ENCODE measurements at regions not wholly inside any gene's neighbourhood (a gene's known extent, or its start where the extent isn't known, plus 50 kb on each side); places are given as distances from the start of the nearest gene placed in this dataset.

- Histone ChIP-seq H3K27me3 (replicated peaks; ENCODE audit: insufficient read depth) (no peaks in the 10 kb centered on the region), H3K4me1 (replicated peaks) (no peaks in the 10 kb centered on the region), H3K36me3 (no peaks in the 10 kb centered on the region), H3K9me3 (no peaks in the 10 kb centered on the region), H3K27ac (no peak overlapping the region), H3K4me3 (no peak overlapping the region)
- TF ChIP-seq, protein P1, sequence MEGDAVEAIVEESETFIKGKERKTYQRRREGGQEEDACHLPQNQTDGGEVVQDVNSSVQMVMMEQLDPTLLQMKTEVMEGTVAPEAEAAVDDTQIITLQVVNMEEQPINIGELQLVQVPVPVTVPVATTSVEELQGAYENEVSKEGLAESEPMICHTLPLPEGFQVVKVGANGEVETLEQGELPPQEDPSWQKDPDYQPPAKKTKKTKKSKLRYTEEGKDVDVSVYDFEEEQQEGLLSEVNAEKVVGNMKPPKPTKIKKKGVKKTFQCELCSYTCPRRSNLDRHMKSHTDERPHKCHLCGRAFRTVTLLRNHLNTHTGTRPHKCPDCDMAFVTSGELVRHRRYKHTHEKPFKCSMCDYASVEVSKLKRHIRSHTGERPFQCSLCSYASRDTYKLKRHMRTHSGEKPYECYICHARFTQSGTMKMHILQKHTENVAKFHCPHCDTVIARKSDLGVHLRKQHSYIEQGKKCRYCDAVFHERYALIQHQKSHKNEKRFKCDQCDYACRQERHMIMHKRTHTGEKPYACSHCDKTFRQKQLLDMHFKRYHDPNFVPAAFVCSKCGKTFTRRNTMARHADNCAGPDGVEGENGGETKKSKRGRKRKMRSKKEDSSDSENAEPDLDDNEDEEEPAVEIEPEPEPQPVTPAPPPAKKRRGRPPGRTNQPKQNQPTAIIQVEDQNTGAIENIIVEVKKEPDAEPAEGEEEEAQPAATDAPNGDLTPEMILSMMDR (IDR thresholded peaks at IDR 0.05), result no peak
- no peak for TF ChIP-seq POLR2AphosphoS5 (IDR thresholded peaks at IDR 0.05)
- intact Hi-C loops (cut with DNase I), result no loop called here
- DNase-seq (ENCODE audit: low spot score), result no peak
Observed at GRCh38 chr13:62065016-62065415, 649.4 kb upstream of the PCDH20 start.

GRCh38 chr13:62061751-62062150, 646.1 kb upstream of the PCDH20 start:
- Histone ChIP-seq H3K27ac (no peak overlapping the region), H3K36me3 (no peaks in the 10 kb centered on the region), H3K4me3 (no peak overlapping the region), H3K27me3 (replicated peaks; ENCODE audit: insufficient read depth) (no peaks in the 10 kb centered on the region), H3K9me3 (no peaks in the 10 kb centered on the region), H3K4me1 (replicated peaks) (no peaks in the 10 kb centered on the region)
- DNase-seq (ENCODE audit: low spot score), result no peak
- 79% methylated on average over 1 of the region's 1 CpG for WGBS
- TF ChIP-seq, protein P1 (IDR thresholded peaks at IDR 0.05), result no peak
- no peak for TF ChIP-seq POLR2A (IDR thresholded peaks at IDR 0.05)
- no peak for TF ChIP-seq POLR2AphosphoS5 (IDR thresholded peaks at IDR 0.05)
- intact Hi-C loops (cut with DNase I), result no loop called here

DNA sequence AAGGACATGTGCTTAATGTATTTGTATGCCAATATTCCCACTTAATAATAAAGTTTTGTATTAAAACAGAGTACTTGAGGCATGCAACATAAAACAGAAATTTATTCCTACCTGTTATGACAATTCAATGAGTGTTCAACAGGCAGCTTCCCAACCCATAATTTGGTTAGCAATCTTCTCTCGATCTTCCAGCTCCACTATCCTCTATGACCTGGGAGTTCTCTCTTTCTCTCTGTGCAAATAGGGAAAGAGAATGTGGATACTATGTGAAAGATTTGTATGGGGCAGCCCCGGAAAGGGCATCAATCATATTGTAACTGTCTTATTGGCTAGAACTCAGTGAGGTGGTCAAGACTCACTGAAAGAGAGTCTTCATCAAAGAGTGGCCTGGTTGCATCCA, 644.9 kb upstream of the PCDH20 start:
- intact Hi-C loops (cut with DNase I), result no loop called here
- Histone ChIP-seq H3K4me3 (no peak overlapping the region), H3K4me1 (replicated peaks) (no peaks in the 10 kb centered on the region), H3K27ac (no peak overlapping the region), H3K9me3 (no peaks in the 10 kb centered on the region), H3K36me3 (no peaks in the 10 kb centered on the region), H3K27me3 (replicated peaks; ENCODE audit: insufficient read depth) (no peaks in the 10 kb centered on the region)
- TF ChIP-seq, protein P1 (IDR thresholded peaks at IDR 0.05), result no peak
- TF ChIP-seq POLR2A (IDR thresholded peaks at IDR 0.05) (no peak), POLR2AphosphoS5 (IDR thresholded peaks at IDR 0.05) (no peak)
- DNase-seq (ENCODE audit: low spot score), result no peak
- 85% methylated on average over 2 of the region's 2 CpGs for WGBS

GRCh38 chr13:62057286-62057685, 641.6 kb upstream of the PCDH20 start:
- no peak overlapping the region for H3K4me3 ChIP-seq
- H3K36me3 ChIP-seq, result no peaks in the 10 kb centered on the region
- no peak for DNase-seq (ENCODE audit: low spot score)
- intact Hi-C loops (cut with DNase I), result no loop called here
- no peaks in the 10 kb centered on the region for H3K27me3 ChIP-seq (replicated peaks; ENCODE audit: insufficient read depth)
- TF ChIP-seq, protein P1 (IDR thresholded peaks at IDR 0.05), result no peak
- TF ChIP-seq POLR2AphosphoS5 (IDR thresholded peaks at IDR 0.05), result no peak
- TF ChIP-seq POLR2A (IDR thresholded peaks at IDR 0.05), result no peak
- no peaks in the 10 kb centered on the region for H3K4me1 ChIP-seq (replicated peaks)
- WGBS, result 42% methylated on average over 2 of the region's 2 CpGs
- no peaks in the 10 kb centered on the region for H3K9me3 ChIP-seq
- no peak overlapping the region for H3K27ac ChIP-seq

- H3K27ac ChIP-seq, result no peak overlapping the region
- intact Hi-C loops (cut with DNase I), result no loop called here
- DNase-seq (ENCODE audit: low spot score), result no peak
- 79% methylated on average over 2 of the region's 2 CpGs for WGBS
- TF ChIP-seq POLR2AphosphoS5 (IDR thresholded peaks at IDR 0.05), result no peak
- TF ChIP-seq, protein P1 (IDR thresholded peaks at IDR 0.05), result no peak
- TF ChIP-seq POLR2A (IDR thresholded peaks at IDR 0.05), result no peak
- H3K9me3 ChIP-seq, result no peaks in the 10 kb centered on the region
- H3K27me3 ChIP-seq (replicated peaks; ENCODE audit: insufficient read depth), result no peaks in the 10 kb centered on the region
- H3K4me3 ChIP-seq, result no peak overlapping the region
- H3K36me3 ChIP-seq, result no peaks in the 10 kb centered on the region
- H3K4me1 ChIP-seq (replicated peaks), result no peaks in the 10 kb centered on the region
Observed at GRCh38 chr13:62049992-62050391, 634.3 kb upstream of the PCDH20 start.

Measured in prostate gland (tissue), 2 donors.